NCI-H2196 (cell line): ENCODE measurements at regions not wholly inside any gene's neighbourhood (a gene's known extent, or its start where the extent isn't known, plus 50 kb on each side); places are given as distances from the start of the nearest gene placed in this dataset.
"Not testable (repeated sequence)": the region's sequence is repeated elsewhere in the genome, so short reads cannot be mapped to it uniquely, and the experiment has no call there.

Experiments
- DNase-seq: peaks from one replicate; lab custom pipeline; 2025; ENCODE audit not compliant: unreplicated experiment; lab: John Stamatoyannopoulos, UW

DNA sequence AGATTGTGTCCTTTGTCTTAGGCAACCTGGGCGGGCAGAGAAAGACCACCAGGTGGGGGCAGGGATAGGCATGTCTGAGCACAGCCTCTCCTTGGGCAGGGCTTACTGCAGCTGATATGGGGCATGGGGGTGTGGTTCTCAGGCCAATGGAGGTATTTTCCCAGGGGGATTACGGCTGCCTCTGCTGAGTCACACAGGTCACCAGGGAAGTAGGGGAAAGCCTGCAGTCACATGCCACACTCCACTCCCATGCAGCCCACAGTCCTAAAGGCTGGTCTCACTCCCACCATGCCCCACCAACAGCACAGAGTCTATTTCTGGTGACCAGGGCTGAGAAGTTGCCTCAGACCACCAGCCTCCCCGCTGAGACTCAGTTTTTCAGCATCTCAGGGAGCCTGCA is 466.4 kb downstream of the DIPK2A start:
- no peak for DNase-seq

DNA sequence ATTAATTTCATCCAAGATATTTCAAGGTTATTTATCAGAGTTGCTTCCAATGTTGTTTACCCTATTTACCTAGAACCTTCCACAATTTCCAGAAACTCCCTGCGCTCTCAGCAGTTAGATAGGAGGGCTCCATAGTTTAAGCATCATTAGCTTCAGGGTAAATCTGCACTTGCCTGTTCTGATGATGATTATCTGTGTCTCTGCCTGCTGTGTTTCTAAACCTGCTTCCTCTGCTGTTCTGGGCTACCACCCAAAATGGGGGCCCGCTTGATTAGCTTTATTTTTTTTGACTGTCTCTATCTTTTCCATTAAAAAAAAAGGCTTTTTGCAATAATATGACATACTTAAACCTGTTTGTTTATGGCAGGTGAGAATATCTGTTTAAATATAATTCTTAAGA is 472.4 kb downstream of the DIPK2A start:
- DNase-seq = no peak

DNA sequence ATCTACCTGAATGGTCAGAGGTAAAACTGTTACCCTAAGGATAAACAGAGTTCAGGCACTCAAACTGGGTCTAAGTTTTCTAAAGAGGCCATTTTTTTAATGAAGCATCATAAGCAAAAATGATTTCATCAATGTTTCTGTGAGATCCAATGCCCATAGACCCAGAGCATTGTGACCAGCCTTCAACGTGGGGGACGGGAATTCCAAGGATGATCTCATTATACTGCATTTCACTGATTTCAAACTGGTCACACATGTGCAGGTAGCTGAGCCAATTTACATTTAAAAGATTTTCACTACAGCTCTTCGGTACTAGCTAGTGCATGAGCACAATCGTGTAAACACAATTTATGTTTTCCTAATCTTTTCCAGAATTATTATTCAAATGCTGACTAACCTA is 472.9 kb downstream of the DIPK2A start:
- no peak for DNase-seq

DNA sequence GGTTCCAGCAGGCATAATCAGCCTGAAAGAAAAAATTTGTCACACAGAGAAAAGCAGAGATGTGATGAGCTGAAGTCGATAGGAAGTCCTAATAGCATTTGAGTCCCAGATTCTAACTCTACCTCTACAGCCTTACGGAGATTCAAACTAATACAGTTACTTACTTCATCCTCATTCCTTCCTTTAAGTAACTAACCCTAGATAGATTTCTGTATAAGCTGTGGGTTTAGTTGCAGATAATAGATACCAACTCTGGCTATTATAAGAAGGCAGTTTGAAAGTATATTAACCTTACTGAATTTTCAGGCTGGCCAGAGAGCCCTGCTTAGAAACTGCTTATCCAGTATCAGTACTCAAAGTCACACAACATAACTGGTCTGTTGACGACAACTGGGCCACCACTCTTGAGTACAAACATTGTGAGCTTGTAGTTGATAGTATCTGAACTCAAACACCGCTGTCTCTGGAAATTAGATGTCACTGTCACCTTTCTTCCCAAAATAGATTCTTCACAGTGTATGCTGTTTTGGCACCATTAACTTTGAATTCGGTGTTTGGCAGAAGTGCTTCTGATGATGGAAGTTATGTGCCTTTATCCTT is 484.3 kb downstream of the DIPK2A start:
- no peak for DNase-seq

- no peak for DNase-seq
These were observed 486.1 kb downstream of the DIPK2A start for GRCh38 chr3:144457758-144458157.

DNA sequence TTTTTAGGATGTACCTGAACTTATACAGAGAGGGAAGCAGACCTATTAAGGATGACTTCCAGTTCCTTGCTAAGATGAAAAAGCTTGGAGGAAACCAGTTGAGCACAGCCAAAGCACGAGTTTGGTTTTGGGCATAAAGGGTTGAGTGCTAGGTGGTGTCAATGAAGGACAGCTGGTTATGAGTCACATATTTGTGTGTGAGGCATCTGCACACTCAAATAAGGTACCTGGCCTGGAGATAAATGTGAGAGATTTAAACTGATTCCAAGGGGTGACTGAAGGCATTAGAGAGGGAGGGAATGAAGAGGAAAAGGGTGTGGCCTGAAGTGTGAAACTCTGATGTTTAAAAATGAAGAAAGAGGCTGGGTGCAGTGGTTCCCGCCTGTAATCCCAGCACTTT is 486.7 kb downstream of the DIPK2A start:
- DNase-seq = no peak

DNA sequence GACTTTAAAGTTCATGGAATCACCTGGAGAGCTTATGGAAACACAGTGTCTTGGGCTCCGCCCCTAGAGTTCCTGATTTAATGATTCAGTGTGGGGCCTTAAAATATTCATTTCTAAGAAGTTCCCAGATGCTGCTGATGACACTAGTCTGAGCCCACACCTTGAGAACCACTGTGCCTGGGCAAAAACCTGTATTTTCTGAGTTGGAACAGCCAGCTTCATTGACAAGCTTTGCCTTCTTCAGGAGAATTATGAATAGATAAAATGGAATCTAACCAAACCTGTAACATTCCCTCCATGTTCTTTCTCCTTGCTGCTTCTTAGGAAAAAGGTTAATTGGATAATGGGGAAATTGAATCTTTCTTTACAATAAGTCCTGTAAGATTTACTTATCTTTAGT is 490.7 kb downstream of the DIPK2A start:
- no peak for DNase-seq

DNA sequence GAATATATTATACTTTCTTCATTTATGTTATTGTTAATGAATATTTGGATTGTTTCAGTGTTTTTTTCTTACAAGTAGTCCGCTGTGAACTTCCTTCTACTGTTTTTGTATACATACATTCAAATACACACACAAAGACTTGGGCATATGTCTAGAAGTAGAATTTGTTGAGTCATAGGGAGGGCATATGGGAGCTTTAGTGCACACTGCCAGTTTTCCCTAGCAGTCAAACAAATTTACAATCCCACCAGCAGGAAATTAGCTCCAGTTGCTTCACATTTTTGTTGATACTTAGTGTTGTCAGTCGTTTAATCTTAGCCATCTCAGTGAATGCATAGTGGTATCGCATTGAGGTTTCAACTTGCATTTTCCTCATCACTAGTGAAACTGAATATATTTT is 492.3 kb downstream of the DIPK2A start:
- DNase-seq = no peak

DNA sequence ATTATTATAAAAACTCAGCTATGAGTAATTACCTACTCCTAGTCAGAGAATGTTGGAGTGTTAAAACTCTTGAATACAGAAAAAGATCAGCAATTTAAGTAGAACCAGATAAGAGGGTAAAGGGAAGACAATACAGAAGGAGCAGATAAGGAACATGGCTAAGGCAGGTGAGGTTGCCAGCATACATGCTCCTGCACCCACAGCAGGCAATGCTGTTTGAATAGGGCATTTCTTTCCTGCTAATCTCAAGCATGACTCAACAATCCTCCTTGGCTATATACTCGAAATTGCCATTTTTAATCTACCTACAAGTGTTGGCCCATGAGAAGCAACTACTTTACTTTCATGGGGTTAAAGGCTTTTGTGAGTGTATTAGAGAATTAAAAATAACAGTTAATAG is 494.5 kb downstream of the DIPK2A start:
- no peak for DNase-seq

DNA sequence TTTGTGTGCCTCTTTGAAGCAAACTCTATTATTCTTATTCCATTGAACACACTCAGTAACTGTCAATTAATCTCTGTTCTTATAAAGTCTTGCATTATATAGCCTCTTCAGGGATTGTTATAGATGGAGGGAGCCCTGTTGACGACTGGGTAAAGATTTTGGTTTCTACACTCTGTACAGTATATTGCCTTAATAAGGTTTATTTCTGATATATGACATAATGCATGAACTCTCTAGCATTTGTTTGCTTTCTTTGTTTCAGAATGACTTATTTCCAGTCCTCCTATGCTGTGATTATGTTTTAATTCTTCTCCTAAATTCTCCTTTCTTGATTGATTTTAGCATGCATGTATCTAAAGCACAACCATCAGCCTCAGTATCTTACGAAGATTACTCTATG is 494.9 kb downstream of the DIPK2A start:
- DNase-seq = no peak

- no peak for DNase-seq
These were observed 499.0 kb downstream of the DIPK2A start for GRCh38 chr3:144470666-144471065.

- no peak for DNase-seq
These were observed 506.0 kb downstream of the DIPK2A start for GRCh38 chr3:144477593-144477992.

GRCh38 chr3:144480416-144480919 is 508.8 kb downstream of the DIPK2A start:
- no peak for DNase-seq

GRCh38 chr3:144482876-144483275 is 511.3 kb downstream of the DIPK2A start:
- DNase-seq = no peak

DNA sequence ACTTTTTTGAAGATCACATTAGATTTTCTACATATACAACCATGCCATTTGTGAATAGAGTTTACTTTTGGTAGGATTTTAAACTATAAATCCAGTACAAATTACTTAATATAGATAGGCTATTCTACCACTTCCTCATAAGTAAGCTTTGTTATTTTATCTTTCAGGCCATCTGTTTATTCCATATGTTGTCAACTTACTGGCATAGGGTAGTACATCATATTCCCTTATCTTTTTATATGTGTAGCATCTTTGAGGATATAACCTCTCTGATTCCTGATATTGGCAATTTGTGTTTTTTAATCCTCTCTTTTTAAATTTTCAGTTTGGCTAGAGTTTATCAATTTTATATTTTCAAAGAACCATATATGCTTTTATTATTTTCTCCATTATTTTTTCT is 515.4 kb downstream of the DIPK2A start:
- no peak for DNase-seq

GRCh38 chr3:144488927-144489326 is 517.3 kb downstream of the DIPK2A start:
- DNase-seq = no peak

- no peak for DNase-seq
These were observed 519.7 kb downstream of the DIPK2A start for GRCh38 chr3:144491333-144491732.

DNA sequence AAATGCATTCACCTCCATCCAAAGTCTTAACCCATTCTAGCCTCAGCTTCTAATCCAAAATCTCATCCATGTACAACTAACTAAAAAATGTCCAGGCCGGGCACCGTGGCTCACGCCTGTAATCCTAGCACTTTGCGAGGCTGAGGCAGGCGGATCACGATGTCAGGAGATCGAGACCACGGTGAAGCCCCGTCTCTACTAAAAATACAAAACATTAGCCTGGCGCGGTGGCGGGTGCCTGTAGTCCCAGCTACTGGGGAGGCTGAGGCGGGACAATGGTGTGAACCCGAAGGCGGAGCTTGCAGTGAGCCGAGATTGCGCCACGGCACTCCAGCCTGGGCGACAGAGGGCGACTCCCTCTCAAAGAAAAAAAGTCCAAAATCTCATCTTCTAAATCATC is 523.0 kb downstream of the DIPK2A start:
- DNase-seq = not testable (repeated sequence)

DNA sequence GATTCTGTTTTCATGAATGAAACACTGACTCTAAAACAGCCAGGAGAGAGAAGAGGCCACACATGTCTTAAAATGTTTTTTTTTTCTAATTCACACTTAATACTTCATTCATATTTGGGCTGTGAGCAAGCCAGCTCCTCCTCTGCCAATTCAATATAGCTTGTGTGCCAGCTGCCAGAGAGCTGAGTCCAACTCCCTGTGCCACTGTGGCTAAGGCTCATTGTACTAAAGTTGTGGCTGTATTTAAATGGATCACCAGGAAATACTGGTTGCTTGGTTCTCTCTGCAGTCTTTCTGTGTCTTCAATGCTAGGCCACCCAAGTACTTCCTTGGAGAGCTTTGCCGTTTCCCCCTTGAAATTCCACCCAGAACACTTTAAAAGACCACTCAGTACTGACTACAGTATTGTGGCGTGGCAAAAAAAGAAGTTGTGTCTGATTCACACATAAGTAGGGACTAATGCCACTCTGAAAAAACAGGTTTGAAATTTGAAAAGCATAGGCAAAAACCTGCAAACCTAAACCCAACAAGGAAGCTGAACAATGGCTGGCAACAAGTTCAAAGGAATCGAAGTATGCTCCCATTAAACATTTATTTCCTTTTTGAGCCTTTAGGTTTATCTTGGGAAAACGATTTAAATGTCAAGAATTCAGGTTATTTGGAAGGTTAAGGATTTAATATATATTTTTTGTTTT is 524.7 kb downstream of the DIPK2A start:
- DNase-seq = no peak

DNA sequence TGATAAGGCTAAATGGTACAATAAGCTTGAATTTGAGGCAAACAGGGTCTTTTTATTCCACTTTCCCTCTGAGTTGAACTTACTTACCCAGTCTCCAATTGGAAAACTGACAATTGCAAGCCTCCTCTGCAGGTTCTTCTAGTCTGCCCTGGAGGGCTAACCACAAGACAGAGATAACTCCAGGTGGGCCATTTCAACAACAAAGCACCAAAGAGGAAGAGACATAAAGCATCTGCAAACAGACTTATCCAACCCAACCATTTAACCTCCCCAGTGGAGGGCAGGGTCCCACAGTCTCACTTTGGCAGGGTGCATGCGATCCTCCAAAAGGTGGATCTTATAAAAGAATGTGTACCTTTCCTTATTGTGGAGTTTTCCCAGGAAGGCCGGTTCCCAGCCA is 525.8 kb downstream of the DIPK2A start:
- no peak for DNase-seq

DNA sequence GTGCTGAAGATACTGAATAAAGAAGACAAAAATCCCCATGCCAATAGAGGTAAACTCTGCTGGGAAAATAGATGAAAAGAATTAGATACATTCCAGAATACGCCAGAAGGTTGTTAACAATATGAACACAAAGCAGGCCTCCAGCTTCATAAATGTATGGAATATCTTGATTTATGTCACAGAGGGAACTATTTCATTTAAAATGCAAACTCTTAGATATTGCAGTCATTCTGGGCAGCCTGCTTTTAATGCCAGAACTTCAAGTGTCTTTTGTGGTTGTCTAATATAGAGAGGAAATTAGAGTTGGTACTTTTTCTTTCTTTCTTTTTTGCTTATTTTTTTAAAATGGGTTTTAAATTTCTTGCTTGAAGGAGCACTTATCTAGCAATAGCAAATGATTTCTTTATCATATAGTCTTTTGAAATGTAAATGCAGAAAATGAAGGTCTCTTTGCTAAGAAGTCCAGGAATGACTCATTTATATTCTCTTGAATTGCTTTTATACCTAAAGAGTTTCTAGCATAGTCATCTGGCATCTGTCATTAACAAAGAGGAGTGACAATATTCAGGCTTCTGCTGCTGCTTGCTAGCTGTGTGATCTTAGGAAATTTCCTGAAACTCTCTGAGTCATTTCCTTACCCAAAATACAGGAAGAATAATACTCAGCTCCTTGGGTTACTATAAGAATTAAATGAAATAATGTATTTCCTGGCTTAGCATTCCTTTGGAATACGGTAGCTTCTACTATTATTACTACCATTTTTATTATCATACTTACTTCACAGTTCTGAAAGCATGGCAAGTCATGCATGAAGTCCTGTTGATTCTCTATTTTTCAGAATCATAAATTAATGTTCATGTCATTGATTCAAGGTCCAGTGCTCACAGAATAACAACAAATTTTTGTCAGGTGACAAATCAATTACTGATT is 527.6 kb downstream of the DIPK2A start:
- no peak for DNase-seq

DNA sequence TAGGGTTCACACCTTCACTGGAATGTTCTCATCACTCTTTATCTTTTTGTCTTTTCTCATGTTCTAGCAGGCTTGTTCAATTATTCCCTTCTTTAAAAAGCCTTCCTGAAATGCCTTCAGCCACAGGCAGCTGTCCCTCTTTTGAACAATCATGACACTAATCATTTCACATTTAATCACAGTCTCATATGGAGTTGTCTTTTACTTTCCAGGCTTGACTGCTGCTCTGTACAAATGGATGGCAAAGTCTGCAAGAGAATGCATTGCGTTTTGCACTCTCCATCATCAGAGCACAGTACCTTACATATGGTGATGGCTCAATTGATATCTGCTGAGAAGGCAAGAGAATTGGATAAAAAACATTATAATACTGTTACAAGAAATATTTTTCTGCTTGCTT is 529.8 kb downstream of the DIPK2A start:
- DNase-seq = no peak
